Naive thymus-derived CD4-positive, alpha-beta T cell (primary cell): ENCODE measurements at regions not wholly inside any gene's neighbourhood (a gene's known extent, or its start where the extent isn't known, plus 50 kb on each side); places are given as distances from the start of the nearest gene placed in this dataset.

Experiments used
- ATAC-seq: fragments of 150-1000 bp; cut with Tn5 transposase; 2 replicates; pipeline ENCODE4 v1.10.0; 2021; ENCODE audit warnings: mild to moderate bottlenecking, moderate library complexity
- CTCF ChIA-PET: fragments of 350-600 bp; sonication (Branson Sonifier 250); formaldehyde crosslinking; loops from one replicate; lab custom pipeline; 2021; ENCODE audit warnings: antibody characterized with exemption; lab: Charles Lee
- POLR2A ChIA-PET: fragments of 350-600 bp; sonication (Branson Sonifier 250); formaldehyde crosslinking; loops from one replicate; lab custom pipeline; 2021; ENCODE audit warnings: antibody characterized with exemption, inconsistent platforms; lab: Charles Lee
- DNase-seq, 9 donors: peaks; one replicate each; pipeline versions ENCODE4 v3.0.0 to v3.0.0-alpha.2; 2020 to 2022; ENCODE audit warnings: mixed read lengths in 1 of 9
- H3K27ac ChIP-seq: one replicate; pipeline ENCODE4 v1.7.0; 2013; ENCODE audit warnings: mild to moderate bottlenecking, low read depth, low read length, moderate library complexity
- H3K27me3 ChIP-seq, 2 donors: one replicate each; pipeline ENCODE4 v1.7.0; 2013; ENCODE audit warnings: low read length in 2 of 2, mild to moderate bottlenecking in 2 of 2, moderate library complexity in 2 of 2; ENCODE audit not compliant: control insufficient read depth in 2 of 2, insufficient read depth in 2 of 2
- H3K36me3 ChIP-seq, 3 experiments: 1 replicate in 2 of 3; 2 replicates in 1 of 3; pipeline ENCODE4 v1.7.0; 2013; ENCODE audit warnings: low read length in 3 of 3, mild to moderate bottlenecking in 3 of 3, moderate library complexity in 1 of 3; ENCODE audit not compliant: insufficient read depth in 3 of 3, control insufficient read depth in 2 of 3
- H3K4me1 ChIP-seq, 2 donors: one replicate each; pipeline ENCODE4 v1.7.0; 2013; ENCODE audit warnings: low read length in 2 of 2, mild to moderate bottlenecking in 2 of 2, moderate library complexity in 1 of 2; ENCODE audit not compliant: control insufficient read depth in 2 of 2, insufficient read depth in 2 of 2
- H3K4me3 ChIP-seq: 2 replicates; pipeline ENCODE4 v1.7.0; 2013; ENCODE audit warnings: mild to moderate bottlenecking, low read length
- H3K9me3 ChIP-seq, 3 experiments: 1 replicate in 2 of 3; 2 replicates in 1 of 3; pipeline ENCODE4 v1.7.0; 2013; ENCODE audit warnings: low read length in 3 of 3; ENCODE audit not compliant: control insufficient read depth in 2 of 3
- H3K27ac Mint-ChIP-seq, 9 donors: one replicate each; pipeline ENCODE4 v1.8.0; 2020 to 2022; ENCODE audit warnings: mixed read lengths in 9 of 9, mild to moderate bottlenecking in 8 of 9, moderate library complexity in 5 of 9, inconsistent platforms in 2 of 9
- H3K27me3 Mint-ChIP-seq, 5 donors: one replicate each; pipeline ENCODE4 v1.8.0; 2021 to 2022; ENCODE audit warnings: mixed read lengths in 5 of 5, mild to moderate bottlenecking in 1 of 5
- H3K36me3 Mint-ChIP-seq, 5 donors: one replicate each; pipeline ENCODE4 v1.8.0; 2020 to 2022; ENCODE audit warnings: mixed read lengths in 5 of 5, mild to moderate bottlenecking in 3 of 5, inconsistent platforms in 1 of 5
- H3K4me1 Mint-ChIP-seq, 7 donors: one replicate each; pipeline ENCODE4 v1.8.0; 2020 to 2022; ENCODE audit warnings: mixed read lengths in 7 of 7, mild to moderate bottlenecking in 3 of 7, inconsistent platforms in 1 of 7
- H3K4me3 Mint-ChIP-seq, 10 donors: one replicate each; pipeline ENCODE4 v1.8.0; 2020 to 2022; ENCODE audit warnings: mild to moderate bottlenecking in 10 of 10, mixed read lengths in 10 of 10, moderate library complexity in 6 of 10, inconsistent platforms in 2 of 10
- H3K9me3 Mint-ChIP-seq, 11 donors: one replicate each; pipeline ENCODE4 v1.8.0; 2020 to 2022; ENCODE audit warnings: mixed read lengths in 11 of 11, mild to moderate bottlenecking in 4 of 11, inconsistent platforms in 1 of 11, moderate library complexity in 1 of 11
- intact Hi-C, 2 donors: fragments of 100-400 bp; cut with micrococcal nuclease; formaldehyde crosslinking; loops; one replicate each; pipeline ENCODE4 v1.15.1; 2023

- Histone ChIP-seq H3K9me3 (no peaks in the 10 kb centered on the region), H3K27ac (no peak overlapping the region), H3K27me3 (no peaks in the 10 kb centered on the region), H3K36me3 (no peaks in the 10 kb centered on the region), H3K4me3 (no peak overlapping the region), H3K4me1 (no peaks in the 10 kb centered on the region)
- no peak for DNase-seq
- H3K27ac Mint-ChIP-seq: no peak overlapping the region
- H3K9me3 Mint-ChIP-seq: peaks cover 0 to 11% (median 6%) of the 10 kb centered on the region in 11 donors
- no peak for ATAC-seq
- intact Hi-C loops: no loop called here
- H3K27me3 Mint-ChIP-seq: peaks cover 0 to 8% (median 0%) of the 10 kb centered on the region in 5 donors
- peaks cover 0 to 4% (median 0%) of the 10 kb centered on the region in 5 donors for H3K36me3 Mint-ChIP-seq
- ChIA-PET POLR2A (no interaction called here), CTCF (no interaction called here)
- H3K4me1 Mint-ChIP-seq: peaks cover 0 to 4% (median 0%) of the 10 kb centered on the region in 7 donors
- H3K4me3 Mint-ChIP-seq: no peak overlapping the region
These were observed 233.4 kb upstream of the KLF4 start for GRCh38 chr9:107723015-107723414.

GRCh38 chr9:107721705-107722245 lies 232.2 kb upstream of the KLF4 start:
- intact Hi-C loops: no loop called here
- Histone ChIP-seq H3K4me1 (no peaks in the 10 kb centered on the region), H3K27ac (no peak overlapping the region), H3K36me3 (no peaks in the 10 kb centered on the region), H3K9me3 (no peaks in the 10 kb centered on the region), H3K27me3 (no peaks in the 10 kb centered on the region), H3K4me3 (no peak overlapping the region)
- H3K9me3 Mint-ChIP-seq: peaks cover 0 to 13% (median 6%) of the 10 kb centered on the region in 11 donors
- peaks cover 0 to 4% (median 0%) of the 10 kb centered on the region in 5 donors for H3K36me3 Mint-ChIP-seq
- ChIA-PET CTCF (no interaction called here), POLR2A (no interaction called here)
- DNase-seq (no peak), ATAC-seq (no peak)
- H3K27me3 Mint-ChIP-seq: peaks cover 0 to 8% (median 0%) of the 10 kb centered on the region in 5 donors
- peaks cover 0 to 4% (median 0%) of the 10 kb centered on the region in 7 donors for H3K4me1 Mint-ChIP-seq
- H3K27ac Mint-ChIP-seq: no peak overlapping the region
- H3K4me3 Mint-ChIP-seq: no peak overlapping the region

- no peak for ATAC-seq
- H3K27me3 Mint-ChIP-seq: peaks cover 0 to 8% (median 0%) of the 10 kb centered on the region in 5 donors
These were observed 230.9 kb upstream of the KLF4 start for GRCh38 chr9:107720501-107720900.

GRCh38 chr9:107717529-107718314 lies 228.2 kb upstream of the KLF4 start:
- H3K36me3 ChIP-seq: no peaks in the 10 kb centered on the region
- Mint-ChIP-seq H3K4me3 (no peak overlapping the region), H3K9me3 (peaks cover 0 to 14% (median 5%) of the 10 kb centered on the region in 11 donors), H3K36me3 (peaks cover 0 to 4% (median 0%) of the 10 kb centered on the region in 5 donors), H3K27me3 (peaks cover 0 to 8% (median 0%) of the 10 kb centered on the region in 5 donors), H3K4me1 (peaks cover 0 to 4% (median 0%) of the 10 kb centered on the region in 7 donors), H3K27ac (no peak overlapping the region)
- no peak overlapping the region for H3K27ac ChIP-seq
- ATAC-seq: no peak
- H3K27me3 ChIP-seq: no peaks in the 10 kb centered on the region
- ChIA-PET POLR2A (no interaction called here), CTCF (no interaction called here)
- no peak overlapping the region for H3K4me3 ChIP-seq
- no peak for DNase-seq
- intact Hi-C loops: no loop called here
- no peaks in the 10 kb centered on the region for H3K4me1 ChIP-seq
- no peaks in the 10 kb centered on the region for H3K9me3 ChIP-seq

More at GRCh38 chr9:107720501-107720900, 230.9 kb upstream of the KLF4 start:
- Histone ChIP-seq H3K9me3 (no peaks in the 10 kb centered on the region), H3K36me3 (no peaks in the 10 kb centered on the region), H3K27ac (no peak overlapping the region), H3K4me3 (no peak overlapping the region), H3K27me3 (no peaks in the 10 kb centered on the region), H3K4me1 (no peaks in the 10 kb centered on the region)
- no peak overlapping the region for H3K27ac Mint-ChIP-seq
- ChIA-PET CTCF (no interaction called here), POLR2A (no interaction called here)
- H3K4me3 Mint-ChIP-seq: no peak overlapping the region
- peaks cover 0 to 4% (median 0%) of the 10 kb centered on the region in 5 donors for H3K36me3 Mint-ChIP-seq
- H3K9me3 Mint-ChIP-seq: peaks cover 0 to 13% (median 6%) of the 10 kb centered on the region in 11 donors
- intact Hi-C loops: no loop called here
- peaks cover 0 to 4% (median 0%) of the 10 kb centered on the region in 7 donors for H3K4me1 Mint-ChIP-seq
- DNase-seq: no peak

GRCh38 chr9:107715740-107716139 lies 226.2 kb upstream of the KLF4 start:
- no peak overlapping the region for H3K4me3 ChIP-seq
- no peak overlapping the region for H3K27ac Mint-ChIP-seq
- no peak overlapping the region for H3K4me3 Mint-ChIP-seq
- no peaks in the 10 kb centered on the region for H3K9me3 ChIP-seq
- peaks cover 0 to 2% (median 0%) of the 10 kb centered on the region in 7 donors for H3K4me1 Mint-ChIP-seq
- H3K4me1 ChIP-seq: no peaks in the 10 kb centered on the region
- intact Hi-C loops: no loop called here
- H3K27ac ChIP-seq: no peak overlapping the region
- peaks cover 0 to 11% (median 5%) of the 10 kb centered on the region in 11 donors for H3K9me3 Mint-ChIP-seq
- peaks cover 0 to 4% (median 0%) of the 10 kb centered on the region in 5 donors for H3K27me3 Mint-ChIP-seq
- H3K36me3 ChIP-seq: no peaks in the 10 kb centered on the region
- H3K27me3 ChIP-seq: no peaks in the 10 kb centered on the region
- ATAC-seq (no peak), DNase-seq (no peak)
- ChIA-PET POLR2A (no interaction called here), CTCF (no interaction called here)
- H3K36me3 Mint-ChIP-seq: no peaks in the 10 kb centered on the region

GRCh38 chr9:107713470-107713869 lies 223.9 kb upstream of the KLF4 start:
- POLR2A ChIA-PET: no interaction called here
- Histone ChIP-seq H3K4me1 (no peaks in the 10 kb centered on the region), H3K27me3 (no peaks in the 10 kb centered on the region), H3K9me3 (no peaks in the 10 kb centered on the region), H3K4me3 (no peak overlapping the region), H3K27ac (no peak overlapping the region), H3K36me3 (no peaks in the 10 kb centered on the region)
- no peaks in the 10 kb centered on the region for H3K36me3 Mint-ChIP-seq
- DNase-seq (no peak), ATAC-seq (no peak)
- intact Hi-C loops: no loop called here
- peaks cover 0 to 9% (median 5%) of the 10 kb centered on the region in 11 donors for H3K9me3 Mint-ChIP-seq
- no peak overlapping the region for H3K27ac Mint-ChIP-seq
- H3K4me3 Mint-ChIP-seq: no peak overlapping the region
- CTCF ChIA-PET: no interaction called here
- H3K27me3 Mint-ChIP-seq: peaks cover 0 to 4% (median 0%) of the 10 kb centered on the region in 5 donors
- H3K4me1 Mint-ChIP-seq: peaks cover 0 to 2% (median 0%) of the 10 kb centered on the region in 7 donors
